ENCODE measurements at regions not wholly inside any gene's neighbourhood (a gene's known extent, or its start where the extent isn't known, plus 50 kb on each side); places are given as distances from the start of the nearest gene placed in this dataset.

- Histone ChIP-seq H3K27me3 (replicated peaks; ENCODE audit: control insufficient read depth, insufficient read depth, low read length) (no peaks in the 10 kb centered on the region), H3K4me1 (peaks cover 11% of the 10 kb centered on the region), H3K36me3 (ENCODE audit: control insufficient read depth, insufficient read depth, low read length) (no peaks in the 10 kb centered on the region), H3K4me3 (ENCODE audit: low read depth, low read length) (no peak overlapping the region), H3K9me3 (no peaks in the 10 kb centered on the region)
- no TSS peak for BruUV-seq (replicated peaks)
- peaks cover 6% of the 10 kb centered on the region for H3K9me3 Mint-ChIP-seq (ENCODE audit: unreplicated experiment)
- H3K27ac Mint-ChIP-seq (ENCODE audit: unreplicated experiment) = no peak overlapping the region
- no peaks in the 10 kb centered on the region for H3K27me3 Mint-ChIP-seq (ENCODE audit: insufficient read depth, unreplicated experiment)
- H3K36me3 Mint-ChIP-seq (ENCODE audit: insufficient read depth, unreplicated experiment) = no peaks in the 10 kb centered on the region
- no peak overlapping the region for H3K4me3 Mint-ChIP-seq (ENCODE audit: unreplicated experiment)
- TF ChIP-seq, protein P1, sequence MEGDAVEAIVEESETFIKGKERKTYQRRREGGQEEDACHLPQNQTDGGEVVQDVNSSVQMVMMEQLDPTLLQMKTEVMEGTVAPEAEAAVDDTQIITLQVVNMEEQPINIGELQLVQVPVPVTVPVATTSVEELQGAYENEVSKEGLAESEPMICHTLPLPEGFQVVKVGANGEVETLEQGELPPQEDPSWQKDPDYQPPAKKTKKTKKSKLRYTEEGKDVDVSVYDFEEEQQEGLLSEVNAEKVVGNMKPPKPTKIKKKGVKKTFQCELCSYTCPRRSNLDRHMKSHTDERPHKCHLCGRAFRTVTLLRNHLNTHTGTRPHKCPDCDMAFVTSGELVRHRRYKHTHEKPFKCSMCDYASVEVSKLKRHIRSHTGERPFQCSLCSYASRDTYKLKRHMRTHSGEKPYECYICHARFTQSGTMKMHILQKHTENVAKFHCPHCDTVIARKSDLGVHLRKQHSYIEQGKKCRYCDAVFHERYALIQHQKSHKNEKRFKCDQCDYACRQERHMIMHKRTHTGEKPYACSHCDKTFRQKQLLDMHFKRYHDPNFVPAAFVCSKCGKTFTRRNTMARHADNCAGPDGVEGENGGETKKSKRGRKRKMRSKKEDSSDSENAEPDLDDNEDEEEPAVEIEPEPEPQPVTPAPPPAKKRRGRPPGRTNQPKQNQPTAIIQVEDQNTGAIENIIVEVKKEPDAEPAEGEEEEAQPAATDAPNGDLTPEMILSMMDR (IDR thresholded peaks at IDR 0.05; ENCODE audit: insufficient read depth in 1 of 2, low read depth in 1 of 2, low read length in 1 of 2, severe bottlenecking in 1 of 2, unreplicated experiment in 1 of 2) = no peak
- intact Hi-C loops (cut with micrococcal nuclease; ENCODE audit: unreplicated experiment) = no loop called here
- CTCF ChIA-PET = no interaction called here
- peaks cover 6% of the 10 kb centered on the region for H3K4me1 Mint-ChIP-seq (ENCODE audit: low read depth, unreplicated experiment)
- DNase-seq = no peak
- POLR2A ChIA-PET = no interaction called here
Observed at GRCh38 chr5:58113172-58113571, 346.7 kb downstream of the PLK2 start.

DNA sequence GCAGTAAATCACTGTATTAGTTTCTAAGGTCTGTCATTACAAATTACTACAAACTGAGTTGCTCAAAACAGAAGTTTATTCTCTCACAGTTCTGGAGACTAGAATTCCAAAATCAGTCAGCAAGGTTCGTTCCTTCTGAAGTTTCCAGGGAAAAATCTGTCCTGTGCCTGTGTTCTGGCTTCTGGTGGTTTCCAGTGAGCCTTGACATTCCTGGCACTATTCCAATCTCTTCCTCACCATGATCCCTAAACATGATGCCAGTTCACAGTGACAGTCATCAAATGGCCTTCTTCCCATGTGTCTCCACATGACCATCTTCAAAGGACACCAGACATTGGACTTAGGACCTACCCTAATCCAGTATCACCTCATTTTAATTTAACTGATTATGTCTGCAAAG lies 351.4 kb downstream of the PLK2 start:
- Mint-ChIP-seq H3K27me3 (ENCODE audit: insufficient read depth, unreplicated experiment) (no peaks in the 10 kb centered on the region), H3K9me3 (ENCODE audit: unreplicated experiment) (peaks cover 10% of the 10 kb centered on the region), H3K36me3 (ENCODE audit: insufficient read depth, unreplicated experiment) (no peaks in the 10 kb centered on the region), H3K4me1 (ENCODE audit: low read depth, unreplicated experiment) (no peaks in the 10 kb centered on the region), H3K27ac (ENCODE audit: unreplicated experiment) (no peak overlapping the region), H3K4me3 (ENCODE audit: unreplicated experiment) (no peak overlapping the region)
- ChIA-PET CTCF (no interaction called here), POLR2A (no interaction called here)
- TF ChIP-seq, protein P1 (IDR thresholded peaks at IDR 0.05; ENCODE audit: insufficient read depth in 1 of 2, low read depth in 1 of 2, low read length in 1 of 2, severe bottlenecking in 1 of 2, unreplicated experiment in 1 of 2) = no peak
- H3K4me3 ChIP-seq (ENCODE audit: low read depth, low read length) = no peak overlapping the region
- H3K27me3 ChIP-seq (replicated peaks; ENCODE audit: control insufficient read depth, insufficient read depth, low read length) = no peaks in the 10 kb centered on the region
- H3K9me3 ChIP-seq = no peaks in the 10 kb centered on the region
- intact Hi-C loops (cut with micrococcal nuclease; ENCODE audit: unreplicated experiment) = no loop called here
- DNase-seq = no peak
- BruUV-seq (replicated peaks) = no TSS peak
- no peaks in the 10 kb centered on the region for H3K36me3 ChIP-seq (ENCODE audit: control insufficient read depth, insufficient read depth, low read length)
- no peaks in the 10 kb centered on the region for H3K4me1 ChIP-seq

- BruUV-seq (replicated peaks) = no TSS peak
- Mint-ChIP-seq H3K36me3 (ENCODE audit: insufficient read depth, unreplicated experiment) (no peaks in the 10 kb centered on the region), H3K4me3 (ENCODE audit: unreplicated experiment) (no peak overlapping the region), H3K4me1 (ENCODE audit: low read depth, unreplicated experiment) (no peaks in the 10 kb centered on the region), H3K27me3 (ENCODE audit: insufficient read depth, unreplicated experiment) (no peaks in the 10 kb centered on the region), H3K27ac (ENCODE audit: unreplicated experiment) (no peak overlapping the region), H3K9me3 (ENCODE audit: unreplicated experiment) (peaks cover 10% of the 10 kb centered on the region)
- Histone ChIP-seq H3K4me3 (ENCODE audit: low read depth, low read length) (no peak overlapping the region), H3K9me3 (no peaks in the 10 kb centered on the region), H3K27me3 (replicated peaks; ENCODE audit: control insufficient read depth, insufficient read depth, low read length) (no peaks in the 10 kb centered on the region), H3K36me3 (ENCODE audit: control insufficient read depth, insufficient read depth, low read length) (no peaks in the 10 kb centered on the region), H3K4me1 (no peaks in the 10 kb centered on the region)
- TF ChIP-seq, protein P1 (IDR thresholded peaks at IDR 0.05; ENCODE audit: insufficient read depth in 1 of 2, low read depth in 1 of 2, low read length in 1 of 2, severe bottlenecking in 1 of 2, unreplicated experiment in 1 of 2) = no peak
- ChIA-PET POLR2A (no interaction called here), CTCF (no interaction called here)
- intact Hi-C loops (cut with micrococcal nuclease; ENCODE audit: unreplicated experiment) = no loop called here
- DNase-seq = no peak
Observed at GRCh38 chr5:58107704-58108103, 352.2 kb downstream of the PLK2 start.
